ENCODE measurements at regions not wholly inside any gene's neighbourhood (a gene's known extent, or its start where the extent isn't known, plus 50 kb on each side); places are given as distances from the start of the nearest gene placed in this dataset.

- TF ChIP-seq EZH2phosphoT487 (IDR thresholded peaks at IDR 0.05; ENCODE audit: borderline replicate concordance, low read depth, low read length) = no peak
- TF ChIP-seq, protein P1, sequence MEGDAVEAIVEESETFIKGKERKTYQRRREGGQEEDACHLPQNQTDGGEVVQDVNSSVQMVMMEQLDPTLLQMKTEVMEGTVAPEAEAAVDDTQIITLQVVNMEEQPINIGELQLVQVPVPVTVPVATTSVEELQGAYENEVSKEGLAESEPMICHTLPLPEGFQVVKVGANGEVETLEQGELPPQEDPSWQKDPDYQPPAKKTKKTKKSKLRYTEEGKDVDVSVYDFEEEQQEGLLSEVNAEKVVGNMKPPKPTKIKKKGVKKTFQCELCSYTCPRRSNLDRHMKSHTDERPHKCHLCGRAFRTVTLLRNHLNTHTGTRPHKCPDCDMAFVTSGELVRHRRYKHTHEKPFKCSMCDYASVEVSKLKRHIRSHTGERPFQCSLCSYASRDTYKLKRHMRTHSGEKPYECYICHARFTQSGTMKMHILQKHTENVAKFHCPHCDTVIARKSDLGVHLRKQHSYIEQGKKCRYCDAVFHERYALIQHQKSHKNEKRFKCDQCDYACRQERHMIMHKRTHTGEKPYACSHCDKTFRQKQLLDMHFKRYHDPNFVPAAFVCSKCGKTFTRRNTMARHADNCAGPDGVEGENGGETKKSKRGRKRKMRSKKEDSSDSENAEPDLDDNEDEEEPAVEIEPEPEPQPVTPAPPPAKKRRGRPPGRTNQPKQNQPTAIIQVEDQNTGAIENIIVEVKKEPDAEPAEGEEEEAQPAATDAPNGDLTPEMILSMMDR (conservative IDR thresholded peaks at IDR 0.05; ENCODE audit: low read length) = no peak
Measured at GRCh38 chr4:163042306-163042705, 124.4 kb downstream of the NAF1 start.
